Natural killer cell (primary cell): ENCODE measurements at regions not wholly inside any gene's neighbourhood (a gene's known extent, or its start where the extent isn't known, plus 50 kb on each side); places are given as distances from the start of the nearest gene placed in this dataset.
"Not testable (repeated sequence)": the region's sequence is repeated elsewhere in the genome, so short reads cannot be mapped to it uniquely, and the experiment has no call there.

ENCODE experiments used
- ATAC-seq, 3 donors: fragments of 150-1000 bp in 2 of 3; fragments of 200-7000 bp in 1 of 3; cut with Tn5 transposase; 1 replicate in 1 of 3; 2 replicates in 2 of 3; pipeline ENCODE4 v1.10.0; 2021; ENCODE audit warnings: mild to moderate bottlenecking in 2 of 3, moderate library complexity in 2 of 3
- DNase-seq, 2 donors: peaks; one replicate each; pipeline versions ENCODE4 v3.0.0 to v3.0.0-alpha.2; 2013 to 2021; ENCODE audit warnings: mixed read lengths in 1 of 2
- H3K27ac ChIP-seq: one replicate; pipeline ENCODE4 v1.5.1; 2013; ENCODE audit warnings: mild to moderate bottlenecking, low read length
- H3K27me3 ChIP-seq: one replicate; pipeline ENCODE4 v1.6.1; 2013; ENCODE audit warnings: low read length; ENCODE audit not compliant: control insufficient read depth, insufficient read depth
- H3K36me3 ChIP-seq: one replicate; pipeline ENCODE4 v1.6.1; 2013; ENCODE audit warnings: low read length; ENCODE audit not compliant: control insufficient read depth, insufficient read depth
- H3K4me1 ChIP-seq: one replicate; pipeline ENCODE4 v1.6.1; 2013; ENCODE audit warnings: low read length; ENCODE audit not compliant: control insufficient read depth, insufficient read depth
- H3K4me3 ChIP-seq: one replicate; pipeline ENCODE4 v1.5.1; 2013; ENCODE audit warnings: low read length
- H3K9me3 ChIP-seq: one replicate; pipeline ENCODE4 v1.6.1; 2013; ENCODE audit warnings: low read length; ENCODE audit not compliant: control insufficient read depth, insufficient read depth
- H3K27ac Mint-ChIP-seq, 2 donors: one replicate each; pipeline ENCODE4 v1.8.0; 2022; ENCODE audit warnings: mild to moderate bottlenecking in 2 of 2, mixed read lengths in 2 of 2, moderate library complexity in 1 of 2
- H3K27me3 Mint-ChIP-seq, 2 donors: one replicate each; pipeline ENCODE4 v1.8.0; 2022; ENCODE audit warnings: low read depth in 2 of 2, mixed read lengths in 2 of 2
- H3K36me3 Mint-ChIP-seq: one replicate; pipeline ENCODE4 v1.8.0; 2022; ENCODE audit warnings: mixed read lengths
- H3K4me1 Mint-ChIP-seq, 2 donors: one replicate each; pipeline ENCODE4 v1.8.0; 2022; ENCODE audit warnings: mixed read lengths in 2 of 2
- H3K4me3 Mint-ChIP-seq: one replicate; pipeline ENCODE4 v1.8.0; 2022; ENCODE audit warnings: mild to moderate bottlenecking, moderate library complexity, mixed read lengths
- H3K9me3 Mint-ChIP-seq, 2 donors: one replicate each; pipeline ENCODE4 v1.8.0; 2022; ENCODE audit warnings: mixed read lengths in 2 of 2
- WGBS: methylation state at CpG from one replicate; pipeline ENCODE4 v1.1.7; 2013; ENCODE audit warnings: missing lambda C conversion rate; ENCODE audit not compliant: insufficient coverage; 5-methylcytosine and 5-hydroxymethylcytosine counted together
- intact Hi-C: fragments of 100-400 bp; cut with micrococcal nuclease; formaldehyde crosslinking; loops from one replicate; pipeline ENCODE4 v1.14.2; 2022
- TF ChIP-seq, protein P1 (sequence below): fragments of 200-600 bp; IDR thresholded peaks from one replicate; pipeline ENCODE4 v1.8.0; 2022; ENCODE audit warnings: antibody characterized with exemption

DNA sequence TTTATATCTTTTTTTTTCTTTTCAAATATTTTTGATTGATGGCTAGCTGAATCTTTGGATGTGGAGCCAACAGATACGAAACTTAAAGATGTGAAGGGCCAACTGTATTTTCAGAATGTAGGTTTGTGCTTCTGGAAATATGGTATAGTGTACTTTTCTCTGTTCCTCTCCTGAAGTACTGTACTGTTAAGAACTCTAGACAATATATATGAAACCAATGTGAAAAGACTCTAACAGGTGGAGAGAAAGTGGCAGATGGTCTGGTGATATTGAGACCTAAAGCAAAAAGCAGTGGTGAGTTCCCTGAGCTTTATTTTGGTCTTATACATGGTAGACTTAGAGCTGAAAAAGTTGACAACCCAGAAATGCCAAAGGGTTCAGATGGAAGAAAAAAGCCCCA is 185.0 kb upstream of the GRIN3A start:
- Histone ChIP-seq H3K36me3 (no peaks in the 10 kb centered on the region), H3K27me3 (no peaks in the 10 kb centered on the region), H3K27ac (no peak overlapping the region), H3K4me1 (no peaks in the 10 kb centered on the region), H3K9me3 (no peaks in the 10 kb centered on the region), H3K4me3 (no peak overlapping the region)
- Mint-ChIP-seq H3K27ac (no peak overlapping the region), H3K4me3 (no peak overlapping the region), H3K27me3 (no peaks in the 10 kb centered on the region), H3K9me3 (peaks cover 9% of the 10 kb centered on the region in 2 donors), H3K36me3 (peaks cover 23% of the 10 kb centered on the region), H3K4me1 (no peaks in the 10 kb centered on the region)
- intact Hi-C loops: no loop called here
- no CpG with 5 or more reads among the region's 1 CpG for WGBS
- ATAC-seq (no peak), DNase-seq (no peak)
- TF ChIP-seq, protein P1, sequence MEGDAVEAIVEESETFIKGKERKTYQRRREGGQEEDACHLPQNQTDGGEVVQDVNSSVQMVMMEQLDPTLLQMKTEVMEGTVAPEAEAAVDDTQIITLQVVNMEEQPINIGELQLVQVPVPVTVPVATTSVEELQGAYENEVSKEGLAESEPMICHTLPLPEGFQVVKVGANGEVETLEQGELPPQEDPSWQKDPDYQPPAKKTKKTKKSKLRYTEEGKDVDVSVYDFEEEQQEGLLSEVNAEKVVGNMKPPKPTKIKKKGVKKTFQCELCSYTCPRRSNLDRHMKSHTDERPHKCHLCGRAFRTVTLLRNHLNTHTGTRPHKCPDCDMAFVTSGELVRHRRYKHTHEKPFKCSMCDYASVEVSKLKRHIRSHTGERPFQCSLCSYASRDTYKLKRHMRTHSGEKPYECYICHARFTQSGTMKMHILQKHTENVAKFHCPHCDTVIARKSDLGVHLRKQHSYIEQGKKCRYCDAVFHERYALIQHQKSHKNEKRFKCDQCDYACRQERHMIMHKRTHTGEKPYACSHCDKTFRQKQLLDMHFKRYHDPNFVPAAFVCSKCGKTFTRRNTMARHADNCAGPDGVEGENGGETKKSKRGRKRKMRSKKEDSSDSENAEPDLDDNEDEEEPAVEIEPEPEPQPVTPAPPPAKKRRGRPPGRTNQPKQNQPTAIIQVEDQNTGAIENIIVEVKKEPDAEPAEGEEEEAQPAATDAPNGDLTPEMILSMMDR: no peak

DNA sequence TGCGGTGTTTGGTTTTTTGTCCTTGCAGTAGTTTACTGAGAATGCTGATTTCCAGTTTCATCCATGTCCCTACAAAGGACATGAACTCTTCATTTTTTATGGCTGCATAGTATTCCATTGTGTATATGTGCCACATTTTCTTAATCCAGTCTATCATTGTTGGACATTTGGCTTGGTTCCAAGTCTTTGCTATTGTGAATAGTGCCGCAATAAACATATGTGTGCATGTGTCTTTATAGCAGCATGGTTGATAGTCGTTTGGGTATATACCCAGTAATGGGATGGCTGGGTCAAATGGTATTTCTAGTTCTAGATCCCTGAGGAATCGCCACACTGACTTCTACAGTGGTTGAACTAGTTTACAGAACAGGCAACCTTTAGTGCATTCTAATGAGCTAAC is 178.5 kb upstream of the GRIN3A start:
- H3K4me3 ChIP-seq, DNase-seq, H3K4me1 ChIP-seq, H3K27ac ChIP-seq, H3K36me3 Mint-ChIP-seq, ATAC-seq, H3K27me3 Mint-ChIP-seq, H3K36me3 ChIP-seq, H3K27me3 ChIP-seq, H3K27ac Mint-ChIP-seq, H3K4me3 Mint-ChIP-seq, H3K9me3 ChIP-seq, H3K4me1 Mint-ChIP-seq, intact Hi-C loops: not testable (repeated sequence)
- H3K9me3 Mint-ChIP-seq: peaks cover 7 to 10% of the 10 kb centered on the region in 2 donors
- 90% methylated on average over 4 of the region's 4 CpGs for WGBS

DNA sequence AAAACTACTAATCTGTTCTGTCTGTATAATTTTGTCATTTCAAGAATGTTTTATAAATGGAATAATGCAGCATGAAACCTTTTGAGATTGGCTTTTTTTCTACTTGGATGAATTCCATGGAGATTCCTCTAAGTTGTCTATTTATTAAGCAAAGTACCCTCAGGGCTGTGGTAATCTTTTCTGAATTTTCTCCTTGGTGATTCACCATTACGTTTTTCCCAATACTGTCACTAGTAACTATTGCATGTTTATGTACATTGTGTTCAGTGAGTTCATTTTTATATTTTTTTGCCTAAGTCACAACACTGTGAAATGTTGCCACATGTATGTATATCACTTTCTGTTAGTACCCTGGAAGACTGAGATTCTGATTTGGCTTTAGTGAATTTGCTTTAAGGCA is 177.0 kb upstream of the GRIN3A start:
- TF ChIP-seq, protein P1: no peak
- H3K4me1 ChIP-seq: no peaks in the 10 kb centered on the region
- H3K4me3 Mint-ChIP-seq: no peak overlapping the region
- peaks cover 8% of the 10 kb centered on the region for H3K36me3 Mint-ChIP-seq
- no peak overlapping the region for H3K27ac Mint-ChIP-seq
- ATAC-seq: no peak
- intact Hi-C loops: no loop called here
- H3K27me3 ChIP-seq: no peaks in the 10 kb centered on the region
- no peaks in the 10 kb centered on the region for H3K27me3 Mint-ChIP-seq
- H3K9me3 Mint-ChIP-seq: peaks cover 7 to 10% of the 10 kb centered on the region in 2 donors
- no peak overlapping the region for H3K4me3 ChIP-seq
- WGBS: no CpG with 5 or more reads among the region's 1 CpG
- H3K4me1 Mint-ChIP-seq: no peaks in the 10 kb centered on the region
- H3K27ac ChIP-seq: no peak overlapping the region
- DNase-seq: no peak
- no peaks in the 10 kb centered on the region for H3K36me3 ChIP-seq
- H3K9me3 ChIP-seq: no peaks in the 10 kb centered on the region

DNA sequence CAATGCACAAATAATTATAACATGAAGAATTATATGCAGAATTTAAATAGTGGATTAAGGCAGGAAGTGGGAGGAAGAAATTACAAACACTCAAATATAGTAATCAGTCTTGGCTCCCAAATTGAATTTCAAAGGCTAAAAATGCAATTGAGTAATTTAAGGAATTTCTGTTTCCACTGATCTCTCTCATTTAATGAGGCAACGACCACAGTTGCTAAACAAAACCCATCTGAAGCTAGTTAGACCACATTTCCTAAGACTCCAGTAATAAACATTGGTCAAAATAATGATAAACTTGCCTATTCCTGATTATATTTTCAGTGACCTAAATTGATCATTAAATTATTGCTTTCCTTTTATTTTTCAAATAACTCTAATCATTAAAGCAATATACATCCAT is 174.3 kb upstream of the GRIN3A start:
- Histone ChIP-seq H3K4me3 (no peak overlapping the region), H3K36me3 (no peaks in the 10 kb centered on the region), H3K9me3 (peaks cover 4% of the 10 kb centered on the region), H3K27ac (no peak overlapping the region), H3K27me3 (no peaks in the 10 kb centered on the region), H3K4me1 (no peaks in the 10 kb centered on the region)
- no peaks in the 10 kb centered on the region for H3K27me3 Mint-ChIP-seq
- TF ChIP-seq, protein P1: no peak
- H3K36me3 Mint-ChIP-seq: no peaks in the 10 kb centered on the region
- no peak overlapping the region for H3K27ac Mint-ChIP-seq
- no peak overlapping the region for H3K4me3 Mint-ChIP-seq
- H3K9me3 Mint-ChIP-seq: peaks cover 8 to 11% of the 10 kb centered on the region in 2 donors
- ATAC-seq (no peak), DNase-seq (no peak)
- H3K4me1 Mint-ChIP-seq: no peaks in the 10 kb centered on the region
- WGBS: 64% methylated on average over 1 of the region's 1 CpG
- intact Hi-C loops: no loop called here
